Upper lobe of left lung (tissue), 4 donors: ENCODE measurements at regions not wholly inside any gene's neighbourhood (a gene's known extent, or its start where the extent isn't known, plus 50 kb on each side); places are given as distances from the start of the nearest gene placed in this dataset.

Source experiments
- EP300 ChIP-seq, 4 donors: sonication (generic); formaldehyde crosslinking; IDR thresholded peaks; one replicate each; pipeline ENCODE4 v1.5.1; 2017; ENCODE audit warnings: antibody characterized with exemption in 4 of 4, control low read depth in 2 of 4
- TF ChIP-seq, protein P1 (sequence below), 6 experiments: fragments of 450-650 bp in 4 of 6; fragments of 200-600 bp in 2 of 6; sonication (generic) in 2 of 6; IDR thresholded peaks; one replicate each; pipeline ENCODE4 v1.5.1; 2016 to 2019; ENCODE audit warnings: antibody characterized with exemption in 6 of 6

- no peak for TF ChIP-seq EP300 (IDR thresholded peaks at IDR 0.05)
- TF ChIP-seq, protein P1, sequence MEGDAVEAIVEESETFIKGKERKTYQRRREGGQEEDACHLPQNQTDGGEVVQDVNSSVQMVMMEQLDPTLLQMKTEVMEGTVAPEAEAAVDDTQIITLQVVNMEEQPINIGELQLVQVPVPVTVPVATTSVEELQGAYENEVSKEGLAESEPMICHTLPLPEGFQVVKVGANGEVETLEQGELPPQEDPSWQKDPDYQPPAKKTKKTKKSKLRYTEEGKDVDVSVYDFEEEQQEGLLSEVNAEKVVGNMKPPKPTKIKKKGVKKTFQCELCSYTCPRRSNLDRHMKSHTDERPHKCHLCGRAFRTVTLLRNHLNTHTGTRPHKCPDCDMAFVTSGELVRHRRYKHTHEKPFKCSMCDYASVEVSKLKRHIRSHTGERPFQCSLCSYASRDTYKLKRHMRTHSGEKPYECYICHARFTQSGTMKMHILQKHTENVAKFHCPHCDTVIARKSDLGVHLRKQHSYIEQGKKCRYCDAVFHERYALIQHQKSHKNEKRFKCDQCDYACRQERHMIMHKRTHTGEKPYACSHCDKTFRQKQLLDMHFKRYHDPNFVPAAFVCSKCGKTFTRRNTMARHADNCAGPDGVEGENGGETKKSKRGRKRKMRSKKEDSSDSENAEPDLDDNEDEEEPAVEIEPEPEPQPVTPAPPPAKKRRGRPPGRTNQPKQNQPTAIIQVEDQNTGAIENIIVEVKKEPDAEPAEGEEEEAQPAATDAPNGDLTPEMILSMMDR (IDR thresholded peaks at IDR 0.05) = no peak
These were observed 71.1 kb upstream of the RFC3 start for GRCh38 chr13:33746867-33747266.
